ENCODE measurements at regions not wholly inside any gene's neighbourhood (a gene's known extent, or its start where the extent isn't known, plus 50 kb on each side); places are given as distances from the start of the nearest gene placed in this dataset.

- TF ChIP-seq CTCF (IDR thresholded peaks at IDR 0.05): no peak
- no peak for TF ChIP-seq POLR2A (IDR thresholded peaks at IDR 0.05)
- no peak for TF ChIP-seq POLR2AphosphoS5 (IDR thresholded peaks at IDR 0.05)
Observed at GRCh38 chr2:235268535-235268934, 225.3 kb upstream of the AGAP1 start.

All from breast epithelium (tissue), 3 donors.